ENCODE measurements at regions not wholly inside any gene's neighbourhood (a gene's known extent, or its start where the extent isn't known, plus 50 kb on each side); places are given as distances from the start of the nearest gene placed in this dataset.

- no peak for TF ChIP-seq CTCF (IDR thresholded peaks at IDR 0.05)
Observed at GRCh38 chr4:133799717-133800315, 401.8 kb downstream of the PABPC4L start.

GRCh38 chr4:133777661-133778060, 423.9 kb downstream of the PABPC4L start:
- no peak for TF ChIP-seq CTCF (IDR thresholded peaks at IDR 0.05)

- TF ChIP-seq CTCF (IDR thresholded peaks at IDR 0.05): no peak
Observed at GRCh38 chr4:133776961-133777360, 424.6 kb downstream of the PABPC4L start.

- no peak for TF ChIP-seq CTCF (IDR thresholded peaks at IDR 0.05)
Observed at GRCh38 chr4:133776503-133776902, 425.1 kb downstream of the PABPC4L start.

- no peak for TF ChIP-seq CTCF (IDR thresholded peaks at IDR 0.05)
Observed at GRCh38 chr4:133775881-133776280, 425.7 kb downstream of the PABPC4L start.

- no peak for TF ChIP-seq CTCF (IDR thresholded peaks at IDR 0.05)
Observed at GRCh38 chr4:133775469-133775868, 426.1 kb downstream of the PABPC4L start.

- TF ChIP-seq CTCF (IDR thresholded peaks at IDR 0.05): no peak
Observed at GRCh38 chr4:133759428-133759827, 442.2 kb downstream of the PABPC4L start.

- no peak for TF ChIP-seq CTCF (IDR thresholded peaks at IDR 0.05)
Observed at GRCh38 chr4:133741766-133742165, 459.8 kb downstream of the PABPC4L start.
